B cell (primary cell): ENCODE measurements at regions not wholly inside any gene's neighbourhood (a gene's known extent, or its start where the extent isn't known, plus 50 kb on each side); places are given as distances from the start of the nearest gene placed in this dataset.

Source experiments
- ATAC-seq: fragments of 200-7000 bp; cut with Tn5 transposase; one replicate; pipeline ENCODE4 v1.10.0; 2021; ENCODE audit warnings: low read depth, mild to moderate bottlenecking, moderate number of reproducible peaks, moderate library complexity
- CTCF ChIA-PET: fragments of 350-600 bp; sonication (Branson Sonifier 250); formaldehyde crosslinking; loops from one replicate; lab custom pipeline; 2021; ENCODE audit warnings: antibody characterized with exemption, inconsistent platforms; lab: Charles Lee
- POLR2A ChIA-PET: fragments of 350-600 bp; sonication (Branson Sonifier 250); formaldehyde crosslinking; loops from one replicate; lab custom pipeline; 2021; ENCODE audit warnings: antibody characterized with exemption; lab: Charles Lee
- DNase-seq: peaks from one replicate; pipeline ENCODE4 v3.0.0; 2013
- H2AFZ ChIP-seq: 2 replicates; pipeline ENCODE4 v1.6.1; 2012; ENCODE audit warnings: mild to moderate bottlenecking, low read depth, low read length; ENCODE audit not compliant: insufficient read depth, poor library complexity, severe bottlenecking
- H3K27ac ChIP-seq, 2 donors: 1 replicate in 1 of 2; 2 replicates in 1 of 2; pipeline ENCODE4 v1.5.1; 2012 to 2013; ENCODE audit warnings: low read length in 2 of 2, mild to moderate bottlenecking in 2 of 2, moderate library complexity in 1 of 2
- H3K27me3 ChIP-seq, 4 experiments: fragments of 200-600 bp in 1 of 4; sonication (generic) in 1 of 4; replicated peaks in 1 of 4; 1 replicate in 2 of 4; 2 replicates in 2 of 4; pipeline versions ENCODE4 v1.6.1 to v1.7.0; 2013 to 2016; ENCODE audit warnings: low read length in 3 of 4, mild to moderate bottlenecking in 2 of 4, mixed read lengths in 1 of 4, moderate library complexity in 1 of 4; ENCODE audit not compliant: insufficient read depth in 4 of 4, control insufficient read depth in 3 of 4; ENCODE audit errors: control extremely low read depth in 1 of 4
- H3K36me3 ChIP-seq, 2 experiments: replicated peaks in 1 of 2; 1 replicate in 1 of 2; 2 replicates in 1 of 2; pipeline versions ENCODE4 v1.6.1 to v1.7.1; 2013; ENCODE audit warnings: low read length in 1 of 2; ENCODE audit not compliant: insufficient read depth in 2 of 2, control insufficient read depth in 1 of 2; ENCODE audit errors: control extremely low read depth in 1 of 2, extremely low read depth in 1 of 2
- H3K4me1 ChIP-seq, 2 donors: fragments of 200-600 bp in 1 of 2; sonication (generic) in 1 of 2; 1 replicate in 1 of 2; 2 replicates in 1 of 2; pipeline versions ENCODE4 v1.5.1 to v1.6.1; 2013 to 2017; ENCODE audit warnings: low read length in 2 of 2; ENCODE audit not compliant: control insufficient read depth in 2 of 2, insufficient read depth in 2 of 2
- H3K4me2 ChIP-seq: replicated peaks from 2 replicates; pipeline ENCODE3; 2012; ENCODE audit warnings: mild to moderate bottlenecking, low read depth, low read length; ENCODE audit not compliant: poor library complexity, severe bottlenecking
- H3K4me3 ChIP-seq, 5 experiments: fragments of 200-600 bp in 1 of 5; sonication (generic) in 1 of 5; 1 replicate in 3 of 5; 2 replicates in 2 of 5; pipeline versions ENCODE4 v1.5.1 to v1.7.0; 2011 to 2016; ENCODE audit warnings: low read length in 4 of 5, mild to moderate bottlenecking in 4 of 5, low read depth in 2 of 5, control low read depth in 1 of 5, moderate library complexity in 1 of 5; ENCODE audit not compliant: insufficient read depth in 1 of 5; ENCODE audit errors: control extremely low read depth in 1 of 5, extremely low read depth in 1 of 5
- H3K79me2 ChIP-seq: fragments of 200-600 bp; sonication (generic); one replicate; pipeline ENCODE4 v1.6.0; 2016; ENCODE audit warnings: low read length; ENCODE audit not compliant: control insufficient read depth, insufficient read depth
- H3K9ac ChIP-seq: fragments of 200-600 bp; sonication (generic); 2 replicates; pipeline ENCODE4 v1.6.1; 2017; ENCODE audit warnings: mild to moderate bottlenecking, low read length, moderate library complexity
- H3K9me3 ChIP-seq, 3 donors: one replicate each; pipeline versions ENCODE4 v1.6.1 to v1.7.1; 2013; ENCODE audit warnings: low read length in 2 of 3; ENCODE audit not compliant: control insufficient read depth in 2 of 3, insufficient read depth in 1 of 3; ENCODE audit errors: control extremely low read depth in 1 of 3
- H4K20me1 ChIP-seq: 2 replicates; pipeline ENCODE4 v1.6.0; 2012; ENCODE audit warnings: mild to moderate bottlenecking, low read length; ENCODE audit not compliant: insufficient read depth, control insufficient read depth, poor library complexity, severe bottlenecking
- H3K27ac Mint-ChIP-seq: one replicate; pipeline ENCODE4 v1.8.0; 2021; ENCODE audit warnings: mixed read lengths
- H3K27me3 Mint-ChIP-seq: one replicate; pipeline ENCODE4 v1.8.0; 2021; ENCODE audit warnings: mixed read lengths
- H3K4me1 Mint-ChIP-seq: one replicate; pipeline ENCODE4 v1.8.0; 2021; ENCODE audit warnings: mixed read lengths
- H3K4me3 Mint-ChIP-seq: one replicate; pipeline ENCODE4 v1.8.0; 2021; ENCODE audit warnings: mixed read lengths
- H3K9me3 Mint-ChIP-seq: one replicate; pipeline ENCODE4 v1.8.0; 2022; ENCODE audit warnings: mixed read lengths; ENCODE audit not compliant: insufficient read depth
- CTCF ChIP-seq: fragments of 200-600 bp; IDR thresholded peaks from one replicate; pipeline ENCODE4 v1.8.0; 2022; ENCODE audit warnings: antibody characterized with exemption, mild to moderate bottlenecking
- EZH2 ChIP-seq: IDR thresholded peaks from 2 replicates; pipeline ENCODE4 v1.6.1; 2012; ENCODE audit warnings: borderline replicate concordance, low read depth, mild to moderate bottlenecking, moderate library complexity, low read length; ENCODE audit not compliant: insufficient read depth, poor library complexity, severe bottlenecking
- WGBS: methylation state at CpG from one replicate; pipeline ENCODE4 v1.1.5; 2013; ENCODE audit warnings: missing lambda C conversion rate; ENCODE audit not compliant: insufficient coverage; 5-methylcytosine and 5-hydroxymethylcytosine counted together
- intact Hi-C: fragments of 100-400 bp; cut with micrococcal nuclease; formaldehyde crosslinking; loops from one replicate; pipeline ENCODE4 v1.10.0; 2022

DNA sequence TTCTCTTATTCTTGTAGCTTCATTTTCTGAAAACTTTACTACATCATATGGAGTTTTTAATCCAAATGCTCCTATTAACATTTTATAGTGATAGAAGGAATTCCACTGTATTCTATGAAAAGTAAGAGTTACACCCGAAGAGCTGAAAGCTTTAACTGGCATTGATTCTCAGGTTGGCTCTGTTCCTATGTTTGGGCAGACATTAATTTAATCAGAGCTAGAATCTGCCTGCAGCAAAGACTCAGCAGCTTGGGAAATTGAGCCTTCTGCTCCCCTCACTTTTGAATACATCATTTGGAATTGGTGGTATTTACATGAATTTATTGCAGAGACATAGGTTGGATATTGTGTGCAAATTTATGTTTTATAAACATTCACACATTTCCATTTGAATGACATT lies 1494.7 kb downstream of the CDH8 start:
- H3K9me3 ChIP-seq = peaks cover 0 to 3% (median 2%) of the 10 kb centered on the region in 3 donors
- H3K4me1 Mint-ChIP-seq = no peaks in the 10 kb centered on the region
- H3K27me3 ChIP-seq = no peaks in the 10 kb centered on the region
- no peak overlapping the region for H2AFZ ChIP-seq
- ATAC-seq = no peak
- H3K4me1 ChIP-seq = no peaks in the 10 kb centered on the region
- H3K79me2 ChIP-seq = no peaks in the 10 kb centered on the region
- ChIA-PET CTCF (no interaction called here), POLR2A (no interaction called here)
- no peak overlapping the region for H3K4me3 ChIP-seq
- no peak overlapping the region for H3K9ac ChIP-seq
- WGBS = 100% methylated on average over 1 of the region's 1 CpG
- H3K4me3 Mint-ChIP-seq = no peak overlapping the region
- no peaks in the 10 kb centered on the region for H3K36me3 ChIP-seq
- intact Hi-C loops = no loop called here
- TF ChIP-seq EZH2 = no peak
- no peak for TF ChIP-seq CTCF
- H3K27me3 Mint-ChIP-seq = no peaks in the 10 kb centered on the region
- H4K20me1 ChIP-seq = no peaks in the 10 kb centered on the region
- no peak overlapping the region for H3K27ac ChIP-seq
- no peak overlapping the region for H3K4me2 ChIP-seq
- DNase-seq = no peak
- H3K9me3 Mint-ChIP-seq = no peaks in the 10 kb centered on the region
- no peak overlapping the region for H3K27ac Mint-ChIP-seq

GRCh38 chr16:60510941-60511340 lies 1525.3 kb downstream of the CDH8 start:
- H3K4me1 Mint-ChIP-seq = no peaks in the 10 kb centered on the region
- Histone ChIP-seq H2AFZ (no peak overlapping the region), H3K36me3 (no peaks in the 10 kb centered on the region), H3K79me2 (no peaks in the 10 kb centered on the region), H3K4me3 (no peak overlapping the region), H3K27me3 (no peaks in the 10 kb centered on the region), H4K20me1 (no peaks in the 10 kb centered on the region), H3K4me2 (no peak overlapping the region), H3K27ac (no peak overlapping the region), H3K4me1 (no peaks in the 10 kb centered on the region), H3K9ac (no peak overlapping the region), H3K9me3 (peaks cover 0 to 3% (median 0%) of the 10 kb centered on the region in 3 donors)
- no peak for TF ChIP-seq CTCF
- TF ChIP-seq EZH2 = no peak
- intact Hi-C loops = no loop called here
- no peak overlapping the region for H3K4me3 Mint-ChIP-seq
- H3K27me3 Mint-ChIP-seq = no peaks in the 10 kb centered on the region
- ChIA-PET POLR2A (no interaction called here), CTCF (no interaction called here)
- H3K9me3 Mint-ChIP-seq = no peaks in the 10 kb centered on the region
- H3K27ac Mint-ChIP-seq = no peak overlapping the region
- WGBS = 93% methylated on average over 3 of the region's 3 CpGs
- DNase-seq (no peak), ATAC-seq (no peak)
